A549 (cell line): ENCODE measurements at regions not wholly inside any gene's neighbourhood (a gene's known extent, or its start where the extent isn't known, plus 50 kb on each side); places are given as distances from the start of the nearest gene placed in this dataset.
A peak's percentile ranks its signal among the peaks of the same experiment; 100 is the strongest.

ENCODE experiments used
- ATAC-seq, 2 experiments: fragments of 200-7000 bp in 1 of 2; fragments of >200 bp in 1 of 2; cut with Nextera tagmentation in 1 of 2; cut with Tn5 transposase in 1 of 2; 3 replicates each; pipeline versions ENCODE4 v1.8.0 to v1.9.1; 2018 to 2020; ENCODE audit warnings: mild to moderate bottlenecking in 1 of 2, moderate library complexity in 1 of 2
- CTCF ChIA-PET: fragments of 300-600 bp; sonication (Branson Sonifier 250); formaldehyde crosslinking; extraction: SDS; loops from one replicate; lab custom pipeline; 2021; ENCODE audit warnings: antibody characterized with exemption, inconsistent platforms; lab: Yijun Ruan, JAX
- POLR2A ChIA-PET: fragments of 350-600 bp; formaldehyde crosslinking; extraction: SDS; loops from one replicate; lab custom pipeline; 2021; ENCODE audit warnings: antibody characterized with exemption, inconsistent platforms; lab: Yijun Ruan, JAX
- DNase-seq, 2 experiments: peaks; one replicate each; pipeline versions ENCODE4 v3.0.0 to v3.0.0-alpha.2; 2011 to 2016; ENCODE audit warnings: low read depth in 1 of 2, low spot score in 1 of 2
- FAIRE-seq: peaks from 2 replicates; lab custom pipeline; 2011; peaks lifted over from hg19 to GRCh38; lab: Jason Lieb, UNC
- H3K27ac ChIP-seq, 2 experiments: fragments of >200 bp; sonication (Bioruptor Twin); formaldehyde crosslinking; 3 replicates each; pipeline ENCODE4 v1.5.1; 2016 to 2017
- H3K4me1 ChIP-seq: fragments of >200 bp; sonication (Bioruptor Twin); formaldehyde crosslinking; 3 replicates; pipeline ENCODE4 v1.6.1; 2016
- H3K4me2 ChIP-seq: fragments of >200 bp; sonication (Bioruptor Twin); formaldehyde crosslinking; 3 replicates; pipeline ENCODE4 v1.6.1; 2016
- H3K4me3 ChIP-seq: fragments of >200 bp; sonication (Bioruptor Twin); formaldehyde crosslinking; 3 replicates; pipeline ENCODE4 v1.5.1; 2016
- H3K9me3 ChIP-seq: fragments of >200 bp; sonication (Bioruptor Twin); formaldehyde crosslinking; 3 replicates; pipeline ENCODE4 v1.6.1; 2016
- CBX8 ChIP-seq: fragments of 200-600 bp; sonication (generic); IDR thresholded peaks from 2 replicates; pipeline ENCODE4 v1.6.1; 2016
- CHD4 ChIP-seq: fragments of 200-600 bp; sonication (generic); IDR thresholded peaks from 2 replicates; pipeline ENCODE4 v1.6.1; 2016; ENCODE audit warnings: antibody characterized with exemption, mild to moderate bottlenecking, borderline replicate concordance
- CTCF ChIP-seq: fragments of >200 bp; sonication (Bioruptor Twin); formaldehyde crosslinking; IDR thresholded peaks from 3 replicates; pipeline ENCODE4 v1.5.1; 2016
- ELK1 ChIP-seq: fragments of 150-350 bp; IDR thresholded peaks from 2 replicates; pipeline ENCODE4 v1.6.1; 2014; ENCODE audit warnings: low read depth, mild to moderate bottlenecking, low read length
- ESRRA ChIP-seq: fragments of 150-350 bp; IDR thresholded peaks from 2 replicates; pipeline ENCODE4 v1.6.1; 2014; ENCODE audit warnings: mild to moderate bottlenecking, low read length, borderline replicate concordance
- FOSB ChIP-seq: fragments of 250-450 bp; sonication (Bioruptor Pico); IDR thresholded peaks from 2 replicates; pipeline ENCODE4 v1.5.0; 2020; ENCODE audit warnings: mild to moderate bottlenecking, moderate library complexity
- KDM1A ChIP-seq: fragments of 200-600 bp; sonication (generic); IDR thresholded peaks from 2 replicates; pipeline ENCODE4 v1.6.1; 2016; ENCODE audit warnings: low read depth, mild to moderate bottlenecking
- MAX ChIP-seq: IDR thresholded peaks from 2 replicates; pipeline ENCODE4 v1.6.1; 2012
- MAZ ChIP-seq: fragments of 150-350 bp; IDR thresholded peaks from 2 replicates; pipeline ENCODE4 v1.6.1; 2014; ENCODE audit warnings: antibody characterized with exemption, low read depth, low read length, borderline replicate concordance
- NPAS2 ChIP-seq: fragments of 250-450 bp; sonication (Bioruptor Pico); IDR thresholded peaks from 2 replicates; pipeline ENCODE4 v1.8.0; 2022; ENCODE audit warnings: mild to moderate bottlenecking, moderate library complexity, borderline replicate concordance
- RAD21 ChIP-seq, 2 experiments: fragments of >200 bp in 1 of 2; sonication (Bioruptor Twin) in 1 of 2; formaldehyde crosslinking in 1 of 2; IDR thresholded peaks in 1 of 2; conservative IDR thresholded peaks in 1 of 2; 2 replicates in 1 of 2; 3 replicates in 1 of 2; pipeline ENCODE4 v1.6.1; 2012 to 2018; ENCODE audit warnings: inconsistent platforms in 1 of 2
- RFX5 ChIP-seq: fragments of 450-650 bp; IDR thresholded peaks from 2 replicates; pipeline ENCODE4 v1.7.1; 2014; ENCODE audit warnings: antibody characterized with exemption, mild to moderate bottlenecking, moderate library complexity
- TFCP2L1 ChIP-seq: fragments of 250-450 bp; sonication (Bioruptor Pico); IDR thresholded peaks from 2 replicates; pipeline ENCODE4 v1.5.0; 2021; ENCODE audit warnings: mild to moderate bottlenecking
- ZFP36 ChIP-seq: fragments of 450-650 bp; IDR thresholded peaks from 2 replicates; pipeline ENCODE4 v1.6.1; 2014; ENCODE audit warnings: borderline replicate concordance; ENCODE audit not compliant: partially characterized antibody
- WGBS: methylation state at CpG from one replicate; pipeline ENCODE4 v1.1.6; 2017; ENCODE audit errors: missing lambda C conversion rate; 5-methylcytosine and 5-hydroxymethylcytosine counted together
- TF ChIP-seq, protein P1 (sequence below): fragments of 250-450 bp; sonication (Bioruptor Pico); IDR thresholded peaks from 2 replicates; pipeline ENCODE4 v1.5.0; 2020; ENCODE audit warnings: low read depth, mild to moderate bottlenecking, moderate library complexity
- TF ChIP-seq, protein P2 (sequence below): fragments of 250-450 bp; sonication (Bioruptor Pico); IDR thresholded peaks from 2 replicates; pipeline ENCODE4 v1.5.0; 2021; ENCODE audit warnings: mild to moderate bottlenecking, moderate library complexity, borderline replicate concordance

GRCh38 chr22:48367731-48368130 is 1459.9 kb downstream of the BRD1 start (continued):
- TF ChIP-seq ESRRA = no peak
- TF ChIP-seq FOSB (CRISPR knock-in tag) = no peak

GRCh38 chr22:48366591-48366990 is 1461.1 kb downstream of the BRD1 start:
- WGBS = 96% methylated on average over 4 of the region's 9 CpGs
- FAIRE-seq (no peak), ATAC-seq (no peak)
- H3K4me3 ChIP-seq = no peak overlapping the region
- peak overlapping the region; percentile 38 to 85; a peak in 4 of 6 replicates for H3K27ac ChIP-seq
- CTCF ChIA-PET = interaction anchor here (1.1 kb wide), 1 partner anchor 9 kb away, joined by 3 read pairs; no protein-coding TSS in a partner anchor
- TF ChIP-seq ZFP36 (no peak), TFCP2L1 (no peak), RFX5 (no peak), RAD21 (conservative IDR thresholded peaks at IDR 0.05 in 1 of 2, IDR thresholded peaks at IDR 0.05 in 1 of 2) (no peak), MAZ (no peak), FOSB (CRISPR knock-in tag) (no peak)
- TF ChIP-seq, all 56 proteins: peak for 0
- Histone ChIP-seq H3K9me3 (no peaks in the 10 kb centered on the region), H3K4me1 (peaks cover 23% of the 10 kb centered on the region), H3K4me2 (no peak overlapping the region)
- DNase-seq = no peak
- POLR2A ChIA-PET = no interaction called here

GRCh38 chr22:48366056-48366455 is 1461.6 kb downstream of the BRD1 start:
- 96% methylated on average over 6 of the region's 8 CpGs for WGBS
- POLR2A ChIA-PET = no interaction called here
- TF ChIP-seq KDM1A = no peak
- TF ChIP-seq, protein P1, sequence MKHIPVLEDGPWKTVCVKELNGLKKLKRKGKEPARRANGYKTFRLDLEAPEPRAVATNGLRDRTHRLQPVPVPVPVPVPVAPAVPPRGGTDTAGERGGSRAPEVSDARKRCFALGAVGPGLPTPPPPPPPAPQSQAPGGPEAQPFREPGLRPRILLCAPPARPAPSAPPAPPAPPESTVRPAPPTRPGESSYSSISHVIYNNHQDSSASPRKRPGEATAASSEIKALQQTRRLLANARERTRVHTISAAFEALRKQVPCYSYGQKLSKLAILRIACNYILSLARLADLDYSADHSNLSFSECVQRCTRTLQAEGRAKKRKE = no peak
- TF ChIP-seq, protein P2, sequence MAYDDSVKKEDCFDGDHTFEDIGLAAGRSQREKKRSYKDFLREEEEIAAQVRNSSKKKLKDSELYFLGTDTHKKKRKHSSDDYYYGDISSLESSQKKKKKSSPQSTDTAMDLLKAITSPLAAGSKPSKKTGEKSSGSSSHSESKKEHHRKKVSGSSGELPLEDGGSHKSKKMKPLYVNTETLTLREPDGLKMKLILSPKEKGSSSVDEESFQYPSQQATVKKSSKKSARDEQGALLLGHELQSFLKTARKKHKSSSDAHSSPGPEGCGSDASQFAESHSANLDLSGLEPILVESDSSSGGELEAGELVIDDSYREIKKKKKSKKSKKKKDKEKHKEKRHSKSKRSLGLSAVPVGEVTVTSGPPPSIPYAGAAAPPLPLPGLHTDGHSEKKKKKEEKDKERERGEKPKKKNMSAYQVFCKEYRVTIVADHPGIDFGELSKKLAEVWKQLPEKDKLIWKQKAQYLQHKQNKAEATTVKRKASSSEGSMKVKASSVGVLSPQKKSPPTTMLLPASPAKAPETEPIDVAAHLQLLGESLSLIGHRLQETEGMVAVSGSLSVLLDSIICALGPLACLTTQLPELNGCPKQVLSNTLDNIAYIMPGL (CRISPR knock-in tag) = no peak
- TF ChIP-seq RFX5 = no peak
- no peak for TF ChIP-seq CTCF
- TF ChIP-seq CHD4 = no peak
- TF ChIP-seq MAX = no peak
- no peak for TF ChIP-seq ELK1
- TF ChIP-seq CBX8 = no peak
- no peak for TF ChIP-seq NPAS2 (CRISPR knock-in tag)
- H3K9me3 ChIP-seq = no peaks in the 10 kb centered on the region
- peak overlapping the region in 1 of 2 experiments; percentile 85; a peak in 3 of 6 replicates for H3K27ac ChIP-seq
- DNase-seq = no peak
- no peak for FAIRE-seq
- no peak for ATAC-seq
- H3K4me1 ChIP-seq = peaks cover 18% of the 10 kb centered on the region
- no peak overlapping the region for H3K4me2 ChIP-seq
- H3K4me3 ChIP-seq = no peak overlapping the region
- CTCF ChIA-PET = interaction anchor here (1.1 kb wide), 1 partner anchor 9 kb away, joined by 3 read pairs; no protein-coding TSS in a partner anchor
